GM21786 (cell line): ENCODE measurements at regions not wholly inside any gene's neighbourhood (a gene's known extent, or its start where the extent isn't known, plus 50 kb on each side); places are given as distances from the start of the nearest gene placed in this dataset.

Experiments used
- ATAC-seq: cut with Tn5 transposase; IDR thresholded peaks from one replicate; pipeline ENCODE4 v1.9.1; 2021; ENCODE audit not compliant: unreplicated experiment

DNA sequence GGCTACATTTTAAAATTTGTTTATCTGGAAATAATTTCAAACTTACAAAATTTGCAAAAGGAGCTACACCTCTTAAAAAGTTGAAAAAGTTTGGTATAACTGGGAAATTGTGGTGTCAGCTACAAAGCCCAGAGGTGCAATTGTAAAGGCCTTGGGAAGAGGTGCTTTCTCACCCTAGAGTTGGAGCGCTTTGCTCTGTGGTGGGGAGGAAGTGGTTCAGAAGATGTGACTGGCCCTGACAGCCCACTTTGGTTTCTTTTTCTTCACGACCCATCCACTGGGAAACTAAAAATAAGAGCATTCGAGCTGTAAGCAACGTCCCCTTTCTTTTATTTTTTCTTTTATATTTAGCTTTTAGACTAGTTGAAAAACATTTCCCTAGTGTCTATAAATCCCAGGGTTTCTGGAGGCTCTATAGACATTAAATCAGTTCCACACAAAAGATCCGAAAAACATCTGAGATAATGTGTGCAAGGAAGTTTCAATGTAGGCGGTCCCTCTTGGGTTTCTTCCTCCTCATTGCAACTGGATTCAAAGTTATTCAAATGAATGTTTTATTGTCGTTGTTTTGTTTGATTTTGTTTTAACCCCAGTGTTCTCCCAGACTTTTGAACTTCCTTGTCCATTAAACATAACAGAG is 397.8 kb downstream of the KIF16B start:
- ATAC-seq: peak; percentile 58

DNA sequence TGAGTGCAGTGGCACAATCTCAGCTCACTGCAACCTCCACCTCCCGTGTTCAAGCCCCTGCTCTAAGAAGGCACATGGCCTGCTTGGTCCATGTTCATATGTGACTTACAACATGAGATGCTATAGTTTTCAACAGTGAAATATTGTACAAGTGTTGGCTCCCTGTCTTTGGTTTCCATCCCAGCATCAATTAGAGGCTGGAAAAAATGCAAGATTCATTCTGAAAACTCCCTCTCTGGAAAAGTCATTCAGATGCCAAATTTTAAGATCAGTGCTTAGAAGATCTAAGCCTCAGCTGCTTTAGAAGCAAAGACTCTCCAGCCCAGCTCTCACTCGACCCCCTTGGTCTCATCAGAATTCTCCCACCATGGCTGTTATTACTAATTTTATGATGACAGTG is 398.9 kb downstream of the KIF16B start:
- no peak for ATAC-seq

DNA sequence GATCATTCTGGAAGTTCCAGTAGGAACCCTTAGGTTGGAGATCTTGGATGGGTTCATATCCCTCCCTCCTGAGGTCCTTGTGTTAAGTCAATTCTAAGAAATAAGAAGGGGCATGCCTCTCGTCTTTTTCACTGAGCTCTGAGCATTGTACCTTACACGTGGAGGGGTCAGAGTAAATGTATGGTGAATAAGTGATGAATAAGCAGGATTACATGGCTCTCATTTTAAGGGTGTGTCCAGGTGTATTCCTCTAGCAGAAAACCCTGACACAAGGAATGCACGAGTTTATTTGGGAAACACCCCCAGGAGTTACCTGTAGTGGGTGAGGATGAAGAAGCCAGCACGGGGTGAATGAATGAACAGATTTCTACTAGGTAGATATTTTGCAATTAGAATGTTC is 400.2 kb downstream of the KIF16B start:
- no peak for ATAC-seq

DNA sequence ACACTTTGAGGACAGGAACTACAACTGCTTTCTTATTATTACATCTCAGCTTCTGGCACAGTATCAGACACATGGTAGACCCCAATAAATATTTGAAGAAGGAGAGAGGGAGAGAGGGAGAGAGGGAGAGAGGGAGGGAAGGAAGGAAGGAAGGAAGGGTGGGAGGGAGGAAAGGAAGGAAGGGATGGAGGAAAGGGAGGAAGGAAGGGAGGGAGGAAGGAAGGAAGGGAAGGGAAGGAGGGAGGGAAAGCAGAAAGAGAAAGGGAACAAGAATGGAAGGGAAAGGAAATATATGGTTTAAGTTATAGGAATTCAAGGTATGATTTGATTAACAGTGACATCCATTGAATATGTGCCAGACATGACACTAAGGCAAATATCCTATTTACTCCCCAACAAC is 402.1 kb downstream of the KIF16B start:
- no peak for ATAC-seq

DNA sequence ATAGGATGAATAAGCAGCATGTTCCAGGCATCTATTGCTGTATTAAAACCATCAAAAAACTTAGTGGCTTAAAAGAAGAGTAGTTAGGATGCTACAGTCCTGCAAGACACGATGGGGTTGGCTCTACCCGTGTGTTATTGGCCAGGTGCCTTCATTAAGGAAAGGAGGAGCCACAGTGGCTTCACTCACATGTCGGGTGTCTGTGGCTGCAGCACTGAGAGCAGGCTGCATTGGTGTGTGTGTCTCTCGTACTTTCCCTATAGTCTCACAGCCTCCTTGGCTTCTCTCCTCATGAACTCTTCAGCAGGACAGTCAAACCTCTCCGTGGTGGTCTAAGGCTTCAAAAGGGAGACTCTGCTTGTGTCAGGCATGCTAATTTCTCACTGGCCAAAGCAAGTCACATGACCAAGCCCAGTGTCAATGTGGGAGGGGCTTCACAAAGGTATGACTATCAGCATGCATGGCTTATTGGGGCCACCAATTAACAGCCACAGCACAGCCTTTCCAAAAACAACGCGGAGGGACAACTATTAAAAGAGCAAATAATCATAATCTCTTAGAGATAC is 402.8 kb downstream of the KIF16B start:
- no peak for ATAC-seq

DNA sequence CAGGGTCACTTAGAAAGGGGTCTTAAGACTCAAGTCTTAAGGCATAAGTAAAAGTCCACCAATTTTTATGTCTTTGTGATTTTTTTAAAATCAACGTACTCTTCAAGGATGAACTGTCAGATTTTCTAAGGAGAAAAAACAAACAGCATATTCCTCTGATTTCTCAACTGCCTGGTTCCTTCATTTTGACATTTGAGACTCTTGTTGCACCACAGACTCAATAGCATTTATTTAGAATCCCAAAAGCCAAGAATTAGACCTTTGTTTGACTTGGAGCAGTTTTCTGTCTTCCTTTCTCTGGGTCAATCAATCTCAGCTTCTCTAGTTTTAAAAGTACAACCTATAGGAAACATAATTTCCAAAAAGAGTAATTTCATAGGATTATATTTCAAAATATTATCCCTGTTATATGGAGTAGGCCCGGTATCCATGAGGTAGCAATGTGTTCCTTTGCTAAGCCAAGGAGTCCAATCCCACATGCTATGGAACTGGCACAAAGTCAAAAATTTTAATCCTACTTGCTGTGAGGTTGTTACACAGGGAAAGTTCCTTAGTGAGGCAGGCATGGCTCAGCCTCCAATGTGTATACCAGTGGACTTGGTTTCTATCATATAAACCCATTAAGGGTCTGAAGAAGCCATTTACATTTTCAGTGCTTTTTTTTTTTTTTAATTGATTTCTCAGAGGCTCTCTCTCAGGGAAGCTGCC is 405.7 kb downstream of the KIF16B start:
- no peak for ATAC-seq

DNA sequence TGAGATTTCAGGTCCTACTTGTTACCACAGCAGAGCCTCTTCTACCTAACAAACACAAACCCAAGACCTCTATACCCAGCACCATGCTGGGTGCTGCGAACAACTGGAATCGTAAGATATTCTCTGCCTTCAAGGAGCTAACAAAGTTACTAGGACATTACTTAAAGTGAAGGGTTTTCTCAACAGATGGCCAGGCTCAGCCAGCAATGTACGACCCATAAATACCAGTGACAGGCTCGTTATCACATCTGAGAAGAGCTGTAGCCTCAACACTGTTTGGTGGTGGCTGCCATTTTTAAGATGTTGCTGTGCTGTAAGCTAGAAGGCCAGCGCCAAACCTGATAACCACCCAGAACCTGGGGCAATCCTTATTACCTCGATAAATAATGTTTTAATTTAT is 406.5 kb downstream of the KIF16B start:
- no peak for ATAC-seq

DNA sequence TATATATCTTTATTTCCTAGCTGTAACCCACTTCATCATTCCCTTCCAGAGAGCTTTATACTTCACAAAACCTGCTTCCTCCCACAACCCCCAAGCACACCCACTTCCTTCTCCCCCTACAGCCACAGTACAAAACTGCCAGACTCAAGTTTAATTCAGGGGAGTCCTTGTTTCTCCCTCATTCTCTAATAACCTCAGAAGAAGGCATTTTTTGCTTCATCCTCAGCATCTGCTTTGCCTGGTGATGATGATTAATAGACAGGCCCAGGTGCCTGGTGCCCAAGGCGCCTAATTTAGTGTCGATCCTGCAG is 414.3 kb downstream of the KIF16B start:
- peak; percentile 26 for ATAC-seq

DNA sequence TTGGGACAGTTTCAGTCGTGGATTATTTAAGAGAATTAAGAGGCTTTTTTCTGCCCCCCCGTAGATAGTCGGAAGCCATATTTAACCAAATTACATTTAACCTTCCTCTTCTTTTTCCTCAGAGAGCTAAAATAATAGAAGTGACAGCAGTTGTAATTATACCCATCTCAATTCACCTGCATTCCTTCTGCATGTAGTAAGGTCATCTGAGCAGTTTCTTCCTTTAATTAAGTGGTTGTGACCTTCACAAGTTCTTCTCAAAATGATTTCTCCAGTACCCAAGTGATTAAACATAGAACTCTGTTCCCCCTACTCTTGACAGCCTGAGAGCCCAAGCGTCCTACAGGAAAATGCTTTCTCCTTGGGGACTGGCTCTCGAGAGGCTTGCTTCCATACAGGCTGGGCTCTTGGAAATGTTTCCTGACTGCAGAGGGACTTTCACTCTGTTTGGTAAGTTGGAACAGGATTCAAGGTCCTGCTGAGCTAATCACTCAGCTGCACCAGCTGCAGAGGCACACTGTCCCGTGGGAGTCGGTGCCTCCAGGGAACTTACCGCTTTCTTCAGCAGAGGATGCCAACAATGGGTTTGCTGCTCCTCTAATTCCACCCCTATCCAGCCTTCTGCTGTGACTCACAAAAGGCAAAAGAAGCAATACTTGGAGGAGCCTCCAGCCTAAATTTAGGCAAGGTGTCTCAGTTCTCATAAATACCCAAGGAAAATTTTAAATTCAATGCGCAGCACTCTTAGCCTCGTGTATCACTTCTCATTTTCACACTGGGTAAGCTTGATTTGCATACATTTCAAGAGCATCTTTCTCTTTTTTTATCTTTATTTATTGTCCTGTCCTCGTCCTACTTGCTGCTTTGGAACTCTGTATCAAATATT is 414.9 kb downstream of the KIF16B start:
- ATAC-seq: peak; percentile 88

DNA sequence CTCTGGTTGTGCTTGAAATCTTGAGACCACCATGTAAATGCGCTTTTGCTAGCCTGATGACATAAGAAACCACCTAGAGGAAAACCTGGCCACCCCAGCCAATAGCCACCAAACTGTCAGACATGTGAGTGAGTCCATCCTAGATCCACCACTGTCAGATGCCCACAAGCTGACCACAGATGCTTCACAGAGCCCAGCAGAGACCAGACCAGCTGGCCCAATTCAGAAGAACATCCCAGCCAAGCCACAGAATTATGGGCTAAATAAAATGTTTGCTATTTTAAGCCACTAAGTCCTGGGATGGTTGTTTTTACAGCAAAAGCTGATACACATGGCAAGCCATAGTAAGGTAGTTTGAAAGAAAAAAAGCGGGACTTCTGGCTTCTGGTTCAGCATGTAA is 425.3 kb downstream of the KIF16B start:
- no peak for ATAC-seq

DNA sequence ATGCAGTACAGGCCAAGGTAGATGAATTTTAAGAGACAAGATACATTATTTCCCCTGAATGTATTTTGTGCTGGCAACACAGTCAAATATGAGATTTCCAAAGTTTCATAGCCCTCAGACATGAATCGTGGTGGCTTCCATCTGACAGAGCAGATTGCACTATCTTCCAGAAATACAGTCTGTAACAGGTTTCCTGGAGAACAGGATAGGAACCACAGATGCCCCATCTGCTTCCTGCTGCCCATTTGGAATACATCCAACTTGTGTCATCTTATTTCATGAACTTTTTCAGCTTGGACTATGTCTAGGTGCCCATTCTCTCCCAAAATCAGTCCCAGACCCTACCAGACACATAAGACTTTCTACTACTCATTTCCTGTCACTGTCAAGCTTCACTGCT is 426.0 kb downstream of the KIF16B start:
- ATAC-seq: no peak

DNA sequence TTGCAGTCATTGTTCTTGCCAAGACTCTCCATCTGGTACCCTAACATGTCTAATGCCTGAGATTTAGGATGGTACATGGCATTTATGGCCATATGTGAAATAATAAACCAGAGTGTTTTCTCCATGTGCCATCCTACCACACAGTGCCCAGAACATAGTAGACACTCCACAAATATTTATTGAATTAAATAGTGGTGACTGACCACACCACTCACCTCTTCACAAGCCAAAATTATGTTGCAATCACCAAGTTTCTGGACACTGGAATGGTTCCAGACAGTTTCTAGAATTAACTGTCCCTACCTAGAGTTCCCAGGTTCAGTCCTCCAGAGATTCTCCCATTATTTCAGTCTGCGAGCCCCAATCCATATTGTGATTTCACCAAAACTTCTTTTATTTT is 427.3 kb downstream of the KIF16B start:
- no peak for ATAC-seq

DNA sequence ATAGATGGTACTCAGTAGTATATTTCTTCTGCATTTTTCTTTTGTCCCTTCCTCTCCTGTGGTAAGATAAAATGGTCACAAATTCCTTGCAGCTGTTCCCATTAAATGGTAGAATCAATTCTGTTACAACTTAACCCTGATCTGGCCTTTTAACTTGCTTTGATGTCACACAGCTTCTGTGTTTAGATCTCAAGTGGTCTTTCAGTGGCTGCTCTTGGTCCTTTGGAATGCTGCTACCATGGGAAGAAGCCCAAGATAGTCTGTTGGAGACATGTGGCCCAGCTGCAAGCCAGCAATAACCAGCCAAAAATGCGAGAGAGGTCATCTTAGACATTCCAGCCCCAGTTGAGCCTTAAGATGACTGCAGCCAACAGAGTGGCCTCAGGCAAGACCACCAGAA is 429.7 kb downstream of the KIF16B start:
- ATAC-seq: no peak

DNA sequence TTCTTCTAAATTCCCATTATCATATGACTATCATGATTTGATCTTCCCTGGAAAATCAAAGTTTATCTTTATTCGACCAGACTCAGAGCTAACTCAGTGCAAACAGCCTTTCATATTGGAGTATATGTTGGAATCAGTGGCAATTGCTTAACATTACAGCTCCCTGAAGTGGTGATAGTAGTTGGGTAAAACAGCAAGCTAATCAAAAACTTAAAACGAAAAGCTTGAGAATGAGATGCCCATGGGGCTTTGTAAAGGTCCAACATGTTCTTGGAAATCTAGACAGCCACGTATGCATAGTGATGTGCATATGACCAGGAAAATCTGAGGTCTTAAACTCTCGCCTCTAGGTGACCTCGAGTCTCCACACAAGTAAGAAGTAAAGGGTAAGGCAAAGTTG is 437.6 kb downstream of the KIF16B start:
- ATAC-seq: no peak

DNA sequence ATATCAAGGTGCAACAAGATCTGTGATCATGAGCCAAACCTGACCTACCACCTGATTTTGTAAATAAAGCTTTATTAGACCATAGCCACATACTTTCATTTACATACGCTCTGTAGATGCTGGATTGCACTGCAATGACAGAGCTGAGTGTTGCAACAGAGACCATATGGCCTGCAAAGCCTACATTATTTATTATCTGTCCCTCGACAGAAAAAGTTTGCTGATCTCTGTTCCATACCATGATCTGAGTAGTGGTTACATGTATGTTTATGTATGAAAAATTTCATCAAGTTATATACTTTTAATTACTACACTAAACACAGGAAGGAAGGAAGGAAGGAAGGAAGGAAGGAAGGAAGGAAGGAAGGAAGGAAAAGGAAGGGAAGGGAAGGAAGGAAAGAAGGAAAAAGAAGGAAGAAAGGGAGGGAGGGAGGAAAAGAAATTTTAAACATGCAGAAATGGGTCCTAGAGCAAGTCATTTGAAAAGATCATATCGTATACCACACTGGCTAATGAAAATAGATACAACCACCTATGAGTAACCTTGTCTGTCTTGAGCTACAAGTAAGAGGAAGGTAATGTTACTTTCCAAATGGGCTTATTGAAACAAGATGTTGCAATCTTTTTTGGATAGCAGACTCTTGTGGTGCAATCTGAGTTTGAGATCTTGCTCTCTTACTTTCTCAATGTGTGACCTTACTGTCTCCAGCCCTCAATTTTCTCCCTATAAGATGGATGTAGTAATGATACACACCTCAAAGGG is 441.0 kb downstream of the KIF16B start:
- ATAC-seq: no peak

DNA sequence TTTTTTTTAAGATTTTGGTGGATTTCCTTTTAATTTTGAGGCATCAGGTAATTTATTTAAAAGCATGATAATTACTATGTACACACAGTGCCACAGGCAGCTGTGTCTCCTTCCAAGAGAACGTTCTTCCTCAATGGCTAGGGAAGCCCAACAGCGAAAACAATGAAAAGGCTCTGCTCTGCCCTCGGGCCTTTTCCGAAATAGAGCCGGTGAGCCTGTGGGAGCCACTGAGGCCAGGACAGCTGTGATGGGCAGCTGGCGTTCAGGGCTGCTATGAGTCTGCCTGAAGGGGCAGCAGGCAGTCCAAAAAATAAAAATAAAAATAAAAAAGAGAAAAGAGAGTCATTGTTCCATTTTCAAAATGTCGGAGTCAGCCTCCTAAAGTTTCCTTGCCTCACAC is 443.8 kb downstream of the KIF16B start:
- ATAC-seq: no peak

DNA sequence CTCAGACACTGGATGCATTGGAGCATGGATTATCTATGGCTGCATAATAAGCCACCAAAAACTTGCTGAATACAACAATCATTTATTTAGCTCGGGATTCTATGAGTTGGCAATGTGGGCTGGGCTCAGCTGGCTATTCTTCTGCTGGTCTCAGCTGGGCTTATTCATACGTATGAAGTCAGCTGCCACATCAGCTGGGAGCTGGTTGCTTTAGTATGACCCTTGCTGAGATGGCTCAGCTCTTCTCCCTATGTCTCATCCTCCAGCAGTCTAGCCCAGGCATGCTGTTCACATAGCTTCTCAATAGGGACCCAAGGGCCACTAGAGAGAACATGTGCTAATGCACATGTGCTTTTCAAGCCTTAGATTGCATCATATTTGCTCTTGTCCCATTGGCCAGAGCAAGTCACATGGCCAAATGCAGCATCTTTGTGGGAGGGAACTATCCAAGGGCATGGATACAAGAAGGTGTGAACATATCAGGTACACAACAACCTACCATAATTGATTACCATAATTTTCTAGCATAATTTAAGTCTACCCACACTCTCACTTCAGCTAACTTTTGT is 444.6 kb downstream of the KIF16B start:
- ATAC-seq: no peak

DNA sequence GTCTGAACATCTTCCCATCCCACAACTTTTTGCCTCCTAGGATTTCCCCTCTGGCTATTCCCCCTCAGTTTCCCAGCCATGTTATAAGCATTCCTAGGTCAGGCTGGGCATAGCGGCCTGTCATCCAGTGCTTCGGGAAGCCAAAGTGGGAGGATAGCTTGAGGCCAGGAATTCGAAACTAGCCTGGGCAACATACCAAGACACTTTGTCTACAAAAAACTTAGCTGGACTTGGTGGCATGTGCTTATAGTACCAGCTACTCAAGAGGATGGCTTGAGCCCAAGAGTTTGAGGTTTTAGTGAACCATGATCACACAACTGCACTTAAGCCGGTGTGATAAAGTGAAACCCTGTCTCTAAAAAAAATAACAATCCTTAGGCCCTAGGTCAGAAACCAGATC is 447.4 kb downstream of the KIF16B start:
- ATAC-seq: no peak

DNA sequence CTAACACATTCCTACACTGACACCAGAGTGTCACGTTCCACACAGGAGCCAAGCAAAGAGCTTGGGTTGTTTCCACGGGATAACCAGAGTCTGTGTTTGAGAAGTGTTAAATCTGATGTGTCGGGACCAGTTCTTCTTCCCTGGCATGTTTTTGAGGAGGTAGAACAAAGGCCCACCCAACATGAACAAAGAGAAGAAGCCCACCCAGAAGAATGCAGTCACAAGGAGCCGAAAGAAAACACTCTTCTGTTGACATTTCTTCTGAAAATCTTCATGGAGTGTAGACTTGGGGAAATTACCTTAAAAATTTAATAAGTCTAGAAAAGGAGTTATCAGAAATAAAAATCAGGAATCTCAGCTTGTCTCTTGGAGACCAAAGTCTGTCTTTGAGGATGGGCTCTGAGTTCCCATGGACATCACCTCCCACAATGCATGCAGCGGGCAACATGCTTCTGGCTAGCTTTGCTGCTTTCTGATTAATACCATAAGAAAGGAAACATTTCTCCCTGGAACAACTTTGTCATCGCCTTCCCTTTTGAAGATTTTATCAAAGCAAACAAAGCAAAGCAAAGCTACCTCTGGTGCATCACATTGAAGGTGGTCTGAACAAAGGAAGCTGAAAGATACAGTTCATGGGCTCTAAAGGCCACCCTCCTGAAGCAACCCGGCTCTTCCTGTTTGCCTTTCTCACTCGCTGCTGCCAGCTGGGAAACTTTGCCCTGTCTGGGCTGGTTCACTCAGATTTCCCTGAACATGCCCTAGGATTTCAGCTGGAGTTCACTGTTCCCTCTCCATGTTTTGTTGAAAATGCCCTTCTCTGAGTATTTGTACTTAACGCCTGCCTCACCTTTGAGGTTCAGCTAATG is 448.1 kb downstream of the KIF16B start:
- ATAC-seq: no peak

DNA sequence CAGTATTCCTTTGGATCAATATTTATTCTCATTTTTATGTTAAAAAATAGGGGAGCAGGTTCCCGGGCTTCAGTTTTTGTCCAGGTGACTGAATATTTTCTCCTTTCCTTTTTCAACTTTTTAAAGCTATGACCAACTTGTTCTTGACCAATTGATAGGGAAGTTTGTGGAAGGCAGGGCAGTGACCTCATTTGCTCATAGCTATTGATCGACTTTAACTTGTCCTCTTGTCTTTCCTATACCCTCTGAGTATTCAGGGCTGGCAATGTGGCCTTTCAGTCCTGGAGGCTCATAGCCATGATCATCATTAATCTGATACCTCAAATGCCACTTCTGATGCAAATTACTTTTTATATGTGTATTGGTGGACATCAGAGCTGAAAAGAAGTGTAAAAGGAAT is 448.8 kb downstream of the KIF16B start:
- ATAC-seq: no peak
